Erythroblast (primary cell): ENCODE measurements at regions not wholly inside any gene's neighbourhood (a gene's known extent, or its start where the extent isn't known, plus 50 kb on each side); places are given as distances from the start of the nearest gene placed in this dataset.

ENCODE experiments used
- DNase-seq, 2 experiments: peaks; one replicate each; lab custom pipeline; 2025; lab: John Stamatoyannopoulos, UW
- GATA1 ChIP-seq: IDR thresholded peaks from 2 replicates; pipeline ENCODE4 v1.6.1; 2011; ENCODE audit warnings: low read depth, mild to moderate bottlenecking, control low read depth, low read length, moderate library complexity
- POLR2A ChIP-seq: IDR thresholded peaks from 2 replicates; pipeline ENCODE4 v1.6.1; 2011; ENCODE audit warnings: mild to moderate bottlenecking, low read length

DNA sequence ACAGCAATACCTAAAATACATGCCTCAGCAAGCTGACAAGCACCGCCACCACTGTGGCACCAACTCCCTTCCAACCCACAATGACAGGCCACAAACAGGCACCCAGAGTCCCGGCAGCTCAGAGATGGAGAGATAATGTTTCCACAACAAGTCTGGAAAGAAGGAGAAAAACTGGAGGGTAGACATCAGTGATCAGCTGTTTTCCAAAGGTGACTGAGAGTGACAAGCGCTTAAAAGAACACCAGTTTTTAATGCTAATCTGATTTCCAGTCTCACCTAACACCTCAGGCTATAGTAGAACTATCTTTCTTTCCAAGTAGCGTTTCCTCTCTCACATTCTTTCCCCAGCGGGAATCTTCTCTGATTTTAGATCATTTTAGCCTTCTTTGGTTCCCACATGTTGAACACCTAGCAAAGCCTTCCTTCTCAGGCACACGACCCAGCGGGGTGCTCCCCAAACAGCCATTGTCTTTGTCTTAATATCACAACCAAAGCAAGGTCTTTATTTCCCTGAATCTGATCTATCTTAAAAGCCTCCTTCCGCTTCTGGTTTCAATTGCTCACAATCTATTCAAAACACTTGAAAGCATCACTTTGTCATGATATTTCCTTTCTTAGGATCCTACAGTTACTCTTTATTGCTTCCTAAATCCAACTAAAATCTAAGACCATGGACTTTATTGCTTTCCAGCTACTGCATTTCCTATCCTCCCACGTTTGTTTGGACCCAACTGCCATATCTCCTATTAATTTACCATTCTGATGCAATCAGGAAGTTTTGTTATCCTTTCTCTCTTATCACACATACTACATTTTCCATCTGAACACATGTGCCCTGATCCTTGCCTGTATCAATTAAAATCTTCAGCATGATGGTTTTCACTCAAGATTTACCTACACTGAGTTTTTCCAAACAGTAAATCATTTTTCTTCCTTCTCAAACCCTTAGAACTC lies 282.7 kb downstream of the ADGB start:
- DNase-seq, result peak; percentile 16 to 48
- TF ChIP-seq POLR2A, result no peak
- TF ChIP-seq GATA1, result no peak

DNA sequence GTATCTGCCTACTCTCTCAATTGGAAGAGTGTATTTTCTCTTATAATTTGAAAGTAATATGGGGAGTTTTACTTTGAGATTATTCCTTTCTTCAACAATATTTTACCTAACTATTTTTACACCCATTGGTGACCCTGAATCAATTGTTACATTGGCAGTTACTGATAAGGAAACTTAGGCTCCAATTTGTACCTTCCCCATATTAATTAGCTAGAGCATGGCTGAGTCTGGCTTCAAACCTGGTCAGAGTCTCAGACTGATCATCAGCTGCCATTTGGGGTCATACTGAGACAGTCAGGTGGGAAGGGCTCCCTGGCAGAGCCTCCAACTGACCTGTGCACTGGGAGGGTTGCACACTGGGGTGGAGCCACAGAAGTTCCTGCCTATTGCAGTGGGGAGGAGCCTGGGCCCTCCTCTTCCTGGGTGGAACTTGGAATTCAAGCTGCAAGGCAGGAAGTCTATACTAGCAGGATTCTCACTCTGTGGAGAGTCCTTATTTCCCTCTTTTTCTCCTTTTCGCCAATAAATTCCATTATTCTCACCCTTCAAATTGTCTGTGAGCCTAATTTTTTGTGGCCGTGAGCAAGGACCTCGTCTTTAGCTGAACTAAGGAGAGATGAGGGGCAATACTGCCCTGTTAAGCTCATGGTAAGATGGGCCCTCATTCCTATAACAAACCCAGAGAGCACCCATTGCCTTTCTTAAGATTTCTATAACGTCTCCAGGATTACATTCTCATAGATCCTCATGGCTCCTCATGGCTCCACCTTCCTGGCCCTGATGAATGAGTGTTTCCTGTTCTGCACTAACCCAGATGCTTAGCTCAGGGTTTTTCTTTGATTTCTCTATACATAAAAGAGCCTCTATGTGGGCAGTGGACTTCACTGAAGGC lies 285.1 kb downstream of the ADGB start:
- no peak for TF ChIP-seq POLR2A
- TF ChIP-seq GATA1, result no peak

GRCh38 chr6:146884728-146885127 lies 286.0 kb downstream of the ADGB start:
- no peak for TF ChIP-seq POLR2A
- no peak for TF ChIP-seq GATA1
- no peak for DNase-seq

More for the DNA sequence above, 285.1 kb downstream of the ADGB start:
- no peak for DNase-seq

DNA sequence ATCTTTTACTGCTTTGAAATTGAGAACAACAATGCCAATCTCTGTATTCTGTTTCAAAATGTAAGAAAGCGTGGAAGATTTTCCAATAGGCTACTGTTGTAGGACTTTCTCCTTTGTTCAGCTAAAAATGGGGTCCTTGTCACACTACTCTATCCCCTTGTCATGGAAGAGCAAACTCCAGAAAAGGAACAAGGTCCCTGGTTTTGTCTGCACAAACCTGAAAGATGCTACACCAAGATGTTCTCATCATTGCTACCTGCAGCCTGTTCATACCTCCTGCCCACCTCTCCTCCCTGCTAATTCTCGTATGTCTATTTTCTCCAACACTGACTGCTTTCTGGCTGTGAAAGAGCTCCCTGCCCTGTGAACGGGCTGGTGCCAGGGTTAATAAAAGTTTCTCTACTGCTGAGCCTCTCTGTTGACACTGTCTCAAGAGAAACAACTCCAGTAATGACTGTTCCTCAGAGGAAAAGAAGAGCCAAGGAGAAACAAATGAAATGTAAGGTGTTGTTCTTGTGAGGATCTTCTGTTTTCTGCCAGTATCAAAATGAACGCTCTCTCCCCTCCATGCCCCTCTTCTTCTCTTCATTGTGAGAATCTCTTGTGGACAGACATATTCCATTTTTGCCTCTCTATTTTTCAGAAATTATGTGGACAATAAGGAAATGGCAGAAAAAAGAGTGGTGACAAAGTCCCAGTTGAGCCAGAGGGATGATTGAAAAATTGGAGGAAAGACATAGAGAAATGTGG lies 287.1 kb downstream of the ADGB start:
- no peak for DNase-seq
- TF ChIP-seq POLR2A (no peak), GATA1 (no peak)

DNA sequence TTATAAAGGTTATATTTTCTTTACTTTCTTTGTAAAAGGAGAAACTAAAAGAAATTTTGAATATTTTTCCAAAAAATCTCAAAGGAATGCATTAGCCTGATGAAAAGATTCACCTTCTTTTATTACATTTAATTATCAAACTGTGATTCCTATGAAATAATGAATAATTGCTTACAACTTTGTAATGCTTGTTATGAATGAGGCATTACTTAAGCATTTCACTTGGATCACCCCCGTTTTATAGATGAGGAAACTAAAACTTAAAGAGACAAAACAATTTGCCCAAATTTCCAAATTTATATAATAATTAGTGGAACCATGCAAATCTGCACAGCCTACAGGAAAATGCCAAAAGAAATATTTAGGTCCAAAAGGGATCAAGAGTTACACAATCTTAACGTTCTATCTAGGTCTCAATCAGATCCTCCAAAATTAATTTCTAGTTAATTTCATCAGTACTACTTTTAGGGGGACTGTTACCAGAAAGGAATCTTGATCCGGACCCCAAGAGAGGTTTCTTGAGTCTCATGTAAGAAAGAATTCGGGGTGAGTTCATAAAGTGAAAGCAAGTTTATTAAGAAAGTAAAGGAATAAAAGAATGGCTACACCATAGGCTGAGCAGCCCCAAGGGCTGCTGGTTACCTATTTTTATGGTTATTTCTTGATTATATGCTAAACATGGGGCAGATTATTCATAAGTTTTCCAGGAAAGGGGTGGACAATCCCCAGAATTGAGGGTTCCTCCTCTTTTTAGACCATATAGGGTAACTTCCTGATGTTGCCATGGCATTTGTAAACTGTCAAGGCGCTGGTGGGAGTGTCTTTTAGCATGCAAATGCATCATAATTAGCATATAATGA lies 288.0 kb downstream of the ADGB start:
- TF ChIP-seq POLR2A (no peak), GATA1 (no peak)
- no peak for DNase-seq

- DNase-seq, result no peak
- TF ChIP-seq POLR2A, result no peak
- no peak for TF ChIP-seq GATA1
Measured at GRCh38 chr6:146887447-146888077, 288.8 kb downstream of the ADGB start.

DNA sequence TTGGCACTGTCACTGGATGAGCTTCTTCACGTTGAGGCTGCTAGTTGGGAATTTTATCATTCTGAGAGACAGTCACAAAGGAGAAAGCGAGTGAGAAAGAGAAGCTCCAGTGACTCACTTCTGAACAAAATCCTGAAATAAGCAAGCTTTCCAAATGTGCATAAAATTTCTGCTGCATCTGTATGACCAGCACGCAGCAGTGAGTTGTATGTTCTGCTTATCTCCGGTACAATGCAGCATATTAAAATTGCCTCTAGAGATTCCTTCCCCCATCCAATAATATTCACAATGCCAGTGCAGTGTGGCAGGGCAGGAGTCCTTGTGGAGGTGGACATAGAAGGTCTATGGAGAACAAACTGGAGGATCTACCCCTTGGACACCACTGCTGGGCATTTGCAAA lies 290.5 kb downstream of the ADGB start:
- DNase-seq, result no peak
- TF ChIP-seq GATA1 (no peak), POLR2A (no peak)

DNA sequence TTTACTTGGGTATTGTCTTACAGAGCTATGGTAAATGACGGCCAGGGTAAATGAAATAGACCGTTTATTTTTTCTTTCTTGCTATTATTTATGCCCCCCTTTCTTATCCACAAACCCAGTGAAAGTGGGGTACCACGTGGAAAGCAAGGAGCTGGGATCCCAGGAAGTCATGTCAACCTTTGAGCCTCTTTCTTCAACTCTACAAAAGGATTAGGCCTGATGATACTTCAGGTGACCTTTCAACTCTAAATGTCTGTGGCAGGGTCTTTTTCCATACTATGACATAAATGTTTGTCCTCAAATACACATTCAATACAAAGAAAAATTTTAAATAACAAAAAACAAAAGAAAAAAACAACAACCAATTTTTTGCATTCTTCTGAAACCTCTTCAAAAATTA lies 291.4 kb downstream of the ADGB start:
- no peak for DNase-seq
- TF ChIP-seq GATA1 (no peak), POLR2A (no peak)

GRCh38 chr6:146890644-146891434 lies 292.1 kb downstream of the ADGB start:
- DNase-seq, result no peak
- no peak for TF ChIP-seq GATA1
- TF ChIP-seq POLR2A, result no peak

- no peak for DNase-seq
- TF ChIP-seq POLR2A, result no peak
- no peak for TF ChIP-seq GATA1
Measured at GRCh38 chr6:146891615-146892265, 293.0 kb downstream of the ADGB start.

DNA sequence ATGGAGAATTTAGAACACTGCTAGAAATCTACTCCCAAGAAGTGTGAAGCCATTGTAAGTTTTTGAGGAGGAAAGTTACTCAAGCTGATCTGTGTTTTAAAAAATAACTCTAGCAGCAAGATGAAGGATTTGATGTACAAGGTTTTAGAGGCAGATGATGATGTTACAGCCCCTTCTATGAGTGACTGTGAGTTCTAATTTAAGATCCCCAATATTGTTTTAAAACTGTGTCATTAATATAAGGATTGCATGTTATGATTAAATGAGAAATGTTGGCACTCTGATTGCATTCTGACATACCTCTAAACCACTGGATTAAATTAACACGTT lies 293.5 kb downstream of the ADGB start:
- TF ChIP-seq POLR2A (no peak), GATA1 (no peak)

More for the DNA sequence above, 293.5 kb downstream of the ADGB start:
- no peak for DNase-seq
